Stomach smooth muscle (tissue), 2 donors: ENCODE measurements at regions not wholly inside any gene's neighbourhood (a gene's known extent, or its start where the extent isn't known, plus 50 kb on each side); places are given as distances from the start of the nearest gene placed in this dataset.

Experiments
- H3K27ac ChIP-seq: one replicate; pipeline ENCODE4 v1.7.0; 2013; ENCODE audit warnings: mild to moderate bottlenecking, low read length, inconsistent platforms
- H3K27me3 ChIP-seq, 2 donors: one replicate each; pipeline ENCODE4 v1.7.0; 2013; ENCODE audit warnings: low read length in 2 of 2; ENCODE audit not compliant: insufficient read depth in 2 of 2, control insufficient read depth in 1 of 2
- H3K36me3 ChIP-seq, 2 donors: one replicate each; pipeline ENCODE4 v1.7.0; 2013; ENCODE audit warnings: low read length in 2 of 2; ENCODE audit not compliant: control insufficient read depth in 2 of 2, insufficient read depth in 2 of 2
- H3K4me1 ChIP-seq: one replicate; pipeline ENCODE4 v1.7.0; 2013; ENCODE audit warnings: low read length; ENCODE audit not compliant: control insufficient read depth, insufficient read depth
- H3K4me3 ChIP-seq, 2 donors: one replicate each; pipeline ENCODE4 v1.7.0; 2013; ENCODE audit warnings: low read length in 2 of 2
- H3K9ac ChIP-seq, 2 donors: one replicate each; pipeline ENCODE4 v1.7.0; 2013; ENCODE audit warnings: low read length in 2 of 2, mild to moderate bottlenecking in 1 of 2
- H3K9me3 ChIP-seq, 2 donors: one replicate each; pipeline ENCODE4 v1.7.0; 2013; ENCODE audit warnings: low read length in 2 of 2; ENCODE audit not compliant: control insufficient read depth in 2 of 2
- donor health status: healthy.
- donor health status: Pancreatic carcinoma.

- peaks cover 0 to 2% of the 10 kb centered on the region in 2 donors for H3K27me3 ChIP-seq
- H3K36me3 ChIP-seq, result no peaks in the 10 kb centered on the region
- H3K9me3 ChIP-seq, result no peaks in the 10 kb centered on the region
- no peak overlapping the region for H3K9ac ChIP-seq
- no peak overlapping the region for H3K4me3 ChIP-seq
- no peak overlapping the region for H3K27ac ChIP-seq
- no peaks in the 10 kb centered on the region for H3K4me1 ChIP-seq
Measured at GRCh38 chr12:125989696-125990095, 924.5 kb downstream of the AACS start.

GRCh38 chr12:125996443-125996842, 931.2 kb downstream of the AACS start:
- Histone ChIP-seq H3K27ac (no peak overlapping the region), H3K9me3 (no peaks in the 10 kb centered on the region), H3K27me3 (no peaks in the 10 kb centered on the region), H3K4me3 (no peak overlapping the region), H3K36me3 (no peaks in the 10 kb centered on the region), H3K4me1 (no peaks in the 10 kb centered on the region), H3K9ac (no peak overlapping the region)

- Histone ChIP-seq H3K4me3 (no peak overlapping the region), H3K4me1 (no peaks in the 10 kb centered on the region), H3K27me3 (no peaks in the 10 kb centered on the region), H3K9ac (no peak overlapping the region), H3K27ac (no peak overlapping the region), H3K9me3 (peaks cover 4 to 13% of the 10 kb centered on the region in 2 donors), H3K36me3 (no peaks in the 10 kb centered on the region)
Measured at GRCh38 chr12:125999628-126000027, 934.4 kb downstream of the AACS start.

- no peak overlapping the region for H3K4me3 ChIP-seq
- no peak overlapping the region for H3K9ac ChIP-seq
Measured at GRCh38 chr12:126019385-126019784, 954.1 kb downstream of the AACS start.

GRCh38 chr12:126021675-126022074, 956.4 kb downstream of the AACS start:
- no peak overlapping the region for H3K4me3 ChIP-seq
- H3K9me3 ChIP-seq, result no peaks in the 10 kb centered on the region
- no peaks in the 10 kb centered on the region for H3K27me3 ChIP-seq
- no peak overlapping the region for H3K27ac ChIP-seq
- H3K36me3 ChIP-seq, result no peaks in the 10 kb centered on the region
- no peak overlapping the region for H3K9ac ChIP-seq
- no peaks in the 10 kb centered on the region for H3K4me1 ChIP-seq

More at GRCh38 chr12:126019385-126019784, 954.1 kb downstream of the AACS start:
- H3K27ac ChIP-seq, result no peak overlapping the region
- no peaks in the 10 kb centered on the region for H3K4me1 ChIP-seq
- no peaks in the 10 kb centered on the region for H3K27me3 ChIP-seq
- H3K9me3 ChIP-seq, result no peaks in the 10 kb centered on the region
- H3K36me3 ChIP-seq, result no peaks in the 10 kb centered on the region

GRCh38 chr12:126027825-126028224, 962.6 kb downstream of the AACS start:
- Histone ChIP-seq H3K27me3 (no peaks in the 10 kb centered on the region), H3K36me3 (no peaks in the 10 kb centered on the region), H3K27ac (no peak overlapping the region), H3K9ac (no peak overlapping the region), H3K4me1 (no peaks in the 10 kb centered on the region), H3K9me3 (no peaks in the 10 kb centered on the region), H3K4me3 (no peak overlapping the region)

- Histone ChIP-seq H3K4me3 (no peak overlapping the region), H3K27ac (no peak overlapping the region), H3K36me3 (no peaks in the 10 kb centered on the region), H3K9me3 (no peaks in the 10 kb centered on the region), H3K4me1 (no peaks in the 10 kb centered on the region), H3K9ac (no peak overlapping the region), H3K27me3 (no peaks in the 10 kb centered on the region)
Measured at GRCh38 chr12:126030573-126030972, 965.3 kb downstream of the AACS start.

GRCh38 chr12:126033751-126034150, 968.5 kb downstream of the AACS start:
- H3K4me3 ChIP-seq, result no peak overlapping the region
- H3K9ac ChIP-seq, result no peak overlapping the region
- H3K27ac ChIP-seq, result no peak overlapping the region
- no peaks in the 10 kb centered on the region for H3K27me3 ChIP-seq
- no peaks in the 10 kb centered on the region for H3K9me3 ChIP-seq
- H3K36me3 ChIP-seq, result no peaks in the 10 kb centered on the region
- H3K4me1 ChIP-seq, result no peaks in the 10 kb centered on the region

- Histone ChIP-seq H3K4me3 (no peak overlapping the region), H3K4me1 (no peaks in the 10 kb centered on the region), H3K27me3 (no peaks in the 10 kb centered on the region), H3K9ac (no peak overlapping the region), H3K9me3 (no peaks in the 10 kb centered on the region), H3K36me3 (no peaks in the 10 kb centered on the region), H3K27ac (no peak overlapping the region)
Measured at GRCh38 chr12:126036348-126036747, 971.1 kb downstream of the AACS start.

- Histone ChIP-seq H3K27ac (no peak overlapping the region), H3K36me3 (no peaks in the 10 kb centered on the region), H3K9me3 (no peaks in the 10 kb centered on the region), H3K4me1 (no peaks in the 10 kb centered on the region), H3K4me3 (no peak overlapping the region), H3K9ac (no peak overlapping the region), H3K27me3 (no peaks in the 10 kb centered on the region)
Measured at GRCh38 chr12:126038434-126038833, 973.2 kb downstream of the AACS start.

- Histone ChIP-seq H3K4me3 (no peak overlapping the region), H3K9me3 (no peaks in the 10 kb centered on the region), H3K36me3 (no peaks in the 10 kb centered on the region), H3K4me1 (no peaks in the 10 kb centered on the region), H3K27me3 (no peaks in the 10 kb centered on the region), H3K27ac (no peak overlapping the region), H3K9ac (no peak overlapping the region)
Measured at GRCh38 chr12:126040307-126040706, 975.1 kb downstream of the AACS start.
